Ascending aorta (tissue), 2 donors: ENCODE measurements at regions not wholly inside any gene's neighbourhood (a gene's known extent, or its start where the extent isn't known, plus 50 kb on each side); places are given as distances from the start of the nearest gene placed in this dataset.

ENCODE experiments used
- DNase-seq, 2 donors: peaks; one replicate each; pipeline ENCODE4 v3.0.0-alpha.2; 2019; ENCODE audit warnings: low spot score in 2 of 2
- H3K27ac ChIP-seq, 2 donors: fragments of 200-600 bp; sonication (generic); one replicate each; pipeline ENCODE4 v1.5.1; 2016 to 2017; ENCODE audit warnings: mild to moderate bottlenecking in 1 of 2
- H3K27me3 ChIP-seq: fragments of 200-600 bp; sonication (generic); one replicate; pipeline ENCODE4 v1.5.1; 2017
- H3K36me3 ChIP-seq, 2 donors: fragments of 200-600 bp; sonication (generic); one replicate each; pipeline ENCODE4 v1.5.1; 2016
- H3K4me1 ChIP-seq, 2 donors: fragments of 200-600 bp; sonication (generic); one replicate each; pipeline ENCODE4 v1.5.1; 2016 to 2017; ENCODE audit warnings: mild to moderate bottlenecking in 1 of 2
- H3K4me3 ChIP-seq, 2 donors: fragments of 200-600 bp; sonication (generic); one replicate each; pipeline ENCODE4 v1.5.1; 2016 to 2017; ENCODE audit warnings: mild to moderate bottlenecking in 1 of 2
- H3K9me3 ChIP-seq, 2 donors: fragments of 200-600 bp; sonication (generic); one replicate each; pipeline ENCODE4 v1.5.1; 2016
- intact Hi-C: fragments of 100-400 bp; cut with DNase I; formaldehyde crosslinking; loops from one replicate; pipeline ENCODE4 v1.15.1; 2023
- TF ChIP-seq, protein P1 (sequence below), 3 experiments: fragments of 200-600 bp in 2 of 3; fragments of 450-650 bp in 1 of 3; sonication (generic) in 2 of 3; IDR thresholded peaks; one replicate each; pipeline ENCODE4 v1.5.1; 2016 to 2019; ENCODE audit warnings: antibody characterized with exemption in 3 of 3, mild to moderate bottlenecking in 1 of 3, moderate library complexity in 1 of 3

DNA sequence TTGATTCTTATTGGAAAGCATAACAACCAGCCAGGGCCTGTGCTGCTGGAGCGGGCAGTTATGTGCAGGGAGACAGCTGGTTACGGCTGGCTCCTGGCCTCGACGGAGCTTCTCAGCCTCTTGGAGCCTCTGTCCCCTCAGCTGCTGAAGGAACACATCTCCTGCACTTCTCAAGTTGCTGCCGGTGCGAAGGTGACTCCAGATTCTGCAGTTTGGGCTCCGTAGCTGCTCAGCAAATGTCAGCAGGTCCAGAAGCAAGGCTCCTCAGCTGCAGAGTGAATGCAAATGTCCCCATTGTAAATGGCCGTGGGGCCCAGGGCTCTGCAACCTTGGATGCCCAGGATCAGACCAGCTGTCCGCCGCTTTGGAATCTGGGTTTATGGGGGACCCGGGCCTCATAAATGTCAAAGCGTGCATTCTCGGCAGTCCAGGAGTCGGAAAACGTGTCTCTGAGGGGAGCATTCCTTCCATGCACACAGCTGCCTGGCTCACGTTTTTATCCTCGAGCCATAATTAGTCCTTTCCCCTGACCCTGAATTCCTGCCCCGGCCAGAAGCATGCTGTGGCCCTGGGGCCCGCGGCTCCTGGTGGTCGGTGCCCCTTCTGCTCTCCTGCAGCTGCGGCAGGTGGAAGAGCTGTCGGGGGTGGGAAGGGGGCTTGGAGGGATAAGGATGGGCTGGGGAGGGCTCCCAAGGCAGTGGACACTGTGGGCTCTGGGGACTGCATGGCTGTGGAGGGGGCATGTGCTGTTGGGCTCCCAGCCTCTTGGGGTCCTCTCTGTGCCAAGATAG lies 106.0 kb downstream of the KIF26A start:
- no peaks in the 10 kb centered on the region for H3K27me3 ChIP-seq
- no peak overlapping the region for H3K4me3 ChIP-seq
- TF ChIP-seq, protein P1, sequence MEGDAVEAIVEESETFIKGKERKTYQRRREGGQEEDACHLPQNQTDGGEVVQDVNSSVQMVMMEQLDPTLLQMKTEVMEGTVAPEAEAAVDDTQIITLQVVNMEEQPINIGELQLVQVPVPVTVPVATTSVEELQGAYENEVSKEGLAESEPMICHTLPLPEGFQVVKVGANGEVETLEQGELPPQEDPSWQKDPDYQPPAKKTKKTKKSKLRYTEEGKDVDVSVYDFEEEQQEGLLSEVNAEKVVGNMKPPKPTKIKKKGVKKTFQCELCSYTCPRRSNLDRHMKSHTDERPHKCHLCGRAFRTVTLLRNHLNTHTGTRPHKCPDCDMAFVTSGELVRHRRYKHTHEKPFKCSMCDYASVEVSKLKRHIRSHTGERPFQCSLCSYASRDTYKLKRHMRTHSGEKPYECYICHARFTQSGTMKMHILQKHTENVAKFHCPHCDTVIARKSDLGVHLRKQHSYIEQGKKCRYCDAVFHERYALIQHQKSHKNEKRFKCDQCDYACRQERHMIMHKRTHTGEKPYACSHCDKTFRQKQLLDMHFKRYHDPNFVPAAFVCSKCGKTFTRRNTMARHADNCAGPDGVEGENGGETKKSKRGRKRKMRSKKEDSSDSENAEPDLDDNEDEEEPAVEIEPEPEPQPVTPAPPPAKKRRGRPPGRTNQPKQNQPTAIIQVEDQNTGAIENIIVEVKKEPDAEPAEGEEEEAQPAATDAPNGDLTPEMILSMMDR (IDR thresholded peaks at IDR 0.05): no peak
- DNase-seq: peak in 1 of 2 donors; percentile 45
- H3K9me3 ChIP-seq: no peaks in the 10 kb centered on the region
- no peak overlapping the region for H3K27ac ChIP-seq
- intact Hi-C loops: no loop called here
- H3K36me3 ChIP-seq: no peaks in the 10 kb centered on the region
- no peaks in the 10 kb centered on the region for H3K4me1 ChIP-seq

DNA sequence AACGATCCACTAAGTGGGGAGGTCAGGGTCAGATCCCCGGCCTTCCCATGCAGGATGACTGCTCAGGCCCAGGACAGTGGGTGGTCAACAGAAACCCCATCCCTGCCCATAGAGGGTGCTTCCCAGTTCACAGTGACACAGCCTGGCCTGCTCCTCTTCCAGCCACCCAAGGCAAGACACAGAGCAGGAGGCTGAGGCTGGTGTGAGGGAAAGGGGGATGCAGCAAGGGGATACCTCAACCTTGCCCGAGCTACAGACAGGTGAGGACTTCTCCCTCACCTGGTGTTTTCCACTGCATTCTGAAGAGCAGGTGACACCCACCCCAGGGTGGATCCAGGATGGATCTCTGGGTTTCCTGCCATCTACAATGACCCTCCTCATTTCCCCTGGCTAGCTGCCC lies 106.7 kb downstream of the KIF26A start:
- intact Hi-C loops: no loop called here
- Histone ChIP-seq H3K9me3 (no peaks in the 10 kb centered on the region), H3K4me1 (no peaks in the 10 kb centered on the region), H3K27ac (no peak overlapping the region), H3K36me3 (no peaks in the 10 kb centered on the region), H3K27me3 (no peaks in the 10 kb centered on the region), H3K4me3 (no peak overlapping the region)
- TF ChIP-seq, protein P1 (IDR thresholded peaks at IDR 0.05): no peak
- DNase-seq: no peak

DNA sequence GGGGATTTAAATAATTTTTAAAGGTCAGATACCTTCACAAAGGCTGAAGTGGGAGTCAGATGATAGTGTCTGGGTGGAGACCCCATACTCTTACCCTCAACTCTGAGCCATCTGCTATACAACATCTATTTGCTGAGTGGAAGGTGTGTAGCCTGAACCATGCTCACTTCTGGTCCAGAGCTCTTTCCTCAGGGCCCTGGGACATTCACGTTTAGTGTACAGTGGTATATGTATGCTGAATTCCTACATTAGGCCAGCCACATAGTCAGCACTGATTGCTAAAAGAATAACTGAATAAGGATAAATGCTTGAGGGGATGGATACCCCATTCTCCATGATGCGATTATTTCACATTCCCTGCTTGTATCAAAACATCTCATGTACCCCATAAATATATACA lies 107.3 kb downstream of the KIF26A start:
- Histone ChIP-seq H3K27ac (no peak overlapping the region), H3K9me3 (no peaks in the 10 kb centered on the region), H3K4me1 (no peaks in the 10 kb centered on the region), H3K36me3 (no peaks in the 10 kb centered on the region), H3K4me3 (no peak overlapping the region), H3K27me3 (no peaks in the 10 kb centered on the region)
- DNase-seq: no peak
- TF ChIP-seq, protein P1 (IDR thresholded peaks at IDR 0.05): no peak
- intact Hi-C loops: no loop called here

DNA sequence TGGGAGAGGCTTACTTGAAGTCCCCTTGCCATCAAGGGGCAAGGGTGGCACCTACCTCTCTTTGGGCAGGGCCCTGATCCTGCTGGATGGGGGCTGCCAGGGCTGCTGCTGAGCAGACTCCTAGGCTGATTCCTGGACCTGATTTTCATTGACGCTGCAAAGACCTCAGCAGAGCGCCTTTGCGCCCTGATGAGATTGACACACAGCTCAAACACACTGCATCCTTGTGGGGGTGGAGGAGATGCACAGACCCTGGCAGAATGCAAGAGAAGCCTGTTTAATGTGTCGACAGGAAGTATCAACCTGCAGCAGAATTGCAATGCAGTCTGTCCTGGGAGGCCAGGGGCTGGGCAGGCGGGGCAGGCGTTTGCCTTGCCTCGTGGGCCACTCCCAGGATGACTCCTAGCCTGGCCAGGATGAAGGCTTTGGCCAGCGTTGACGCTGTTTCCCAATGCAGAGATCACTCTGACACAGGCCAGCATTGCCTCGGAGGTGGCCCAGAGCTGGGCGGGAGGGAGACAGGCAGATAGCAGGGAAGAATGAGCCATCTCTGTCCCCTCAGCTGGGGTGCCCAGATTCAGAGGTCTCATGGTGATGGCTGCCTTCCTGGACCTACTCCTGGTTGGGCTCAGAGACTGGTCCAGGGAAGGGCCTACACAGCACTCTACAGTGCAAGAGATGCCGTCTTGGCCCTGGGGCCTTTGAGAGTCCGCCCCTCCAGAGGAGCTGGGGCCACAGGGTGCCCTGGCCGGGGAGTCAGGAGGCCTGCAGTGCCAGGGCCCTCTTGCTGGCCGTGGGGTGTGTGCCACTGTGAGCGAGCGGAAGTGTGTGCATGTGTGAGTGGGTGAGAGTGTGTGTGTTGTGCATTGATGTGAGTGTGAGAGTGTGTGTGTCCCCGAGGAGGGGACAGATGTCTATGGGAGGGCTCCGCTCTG lies 108.3 kb downstream of the KIF26A start:
- peak in 1 of 2 donors; percentile 60 for DNase-seq
- H3K36me3 ChIP-seq: no peaks in the 10 kb centered on the region
- H3K27me3 ChIP-seq: no peaks in the 10 kb centered on the region
- no peaks in the 10 kb centered on the region for H3K9me3 ChIP-seq
- no peak overlapping the region for H3K4me3 ChIP-seq
- no peak overlapping the region for H3K27ac ChIP-seq
- intact Hi-C loops: no loop called here
- H3K4me1 ChIP-seq: no peaks in the 10 kb centered on the region
- TF ChIP-seq, protein P1 (IDR thresholded peaks at IDR 0.05): no peak

DNA sequence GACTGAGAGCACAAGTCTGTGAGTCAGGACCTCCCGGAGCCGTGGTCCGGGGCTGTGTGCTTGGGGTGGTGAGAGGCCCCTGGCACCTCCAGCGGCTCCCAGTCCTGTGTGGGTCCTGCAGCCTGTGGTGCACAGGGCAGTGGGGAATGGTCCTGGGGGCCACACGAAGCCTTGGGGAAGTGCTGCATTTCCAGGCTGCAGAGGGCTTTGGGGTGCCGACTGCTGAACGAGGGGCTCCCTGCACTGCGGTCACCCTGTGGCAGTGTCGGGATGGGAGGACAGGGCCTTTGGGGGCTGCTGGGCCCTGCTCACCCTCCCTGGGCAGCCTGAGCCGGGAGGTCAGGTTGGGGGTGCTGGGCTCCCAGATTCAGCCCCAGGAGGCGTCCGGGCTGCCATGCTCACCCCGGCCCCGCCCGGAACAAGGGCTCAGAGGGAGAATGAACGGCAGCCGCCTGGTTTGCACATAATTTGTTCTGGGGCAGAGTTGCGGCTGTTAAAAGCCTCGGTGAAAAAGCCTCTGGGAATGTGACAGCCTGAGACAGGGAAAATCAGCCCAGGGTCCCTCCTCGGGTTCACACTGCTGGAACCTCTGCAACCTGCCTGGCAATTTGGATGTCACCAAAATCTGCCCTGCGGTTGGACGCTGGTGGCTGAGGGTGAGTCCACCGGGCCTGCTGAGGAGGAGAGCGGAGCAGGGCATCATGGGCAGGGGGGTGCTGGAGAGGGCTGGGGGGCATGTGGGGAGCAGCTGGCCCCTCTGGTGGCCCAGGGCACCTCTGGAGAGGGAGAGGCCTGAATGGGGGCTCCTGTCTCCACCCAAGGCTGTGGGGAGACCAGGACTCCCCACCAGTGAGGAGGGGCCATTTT lies 109.2 kb downstream of the KIF26A start:
- Histone ChIP-seq H3K9me3 (no peaks in the 10 kb centered on the region), H3K27me3 (no peaks in the 10 kb centered on the region), H3K4me3 (no peak overlapping the region), H3K27ac (no peak overlapping the region), H3K4me1 (no peaks in the 10 kb centered on the region), H3K36me3 (no peaks in the 10 kb centered on the region)
- DNase-seq: peak in 1 of 2 donors; percentile 56
- TF ChIP-seq, protein P1 (IDR thresholded peaks at IDR 0.05): no peak
- intact Hi-C loops: no loop called here
